Mucosa of rectum (tissue), 2 donors: ENCODE measurements at regions not wholly inside any gene's neighbourhood (a gene's known extent, or its start where the extent isn't known, plus 50 kb on each side); places are given as distances from the start of the nearest gene placed in this dataset.

Experiments
- H3K27ac ChIP-seq, 2 donors: one replicate each; pipeline ENCODE4 v1.7.0; 2013; ENCODE audit warnings: inconsistent platforms in 2 of 2, low read depth in 2 of 2, low read length in 2 of 2
- H3K27me3 ChIP-seq, 2 donors: one replicate each; pipeline ENCODE4 v1.7.0; 2013; ENCODE audit warnings: low read length in 2 of 2; ENCODE audit not compliant: control insufficient read depth in 2 of 2, insufficient read depth in 2 of 2
- H3K36me3 ChIP-seq, 2 donors: one replicate each; pipeline ENCODE4 v1.7.0; 2013; ENCODE audit warnings: low read length in 2 of 2; ENCODE audit not compliant: control insufficient read depth in 2 of 2, insufficient read depth in 2 of 2
- H3K4me1 ChIP-seq, 2 donors: one replicate each; pipeline ENCODE4 v1.7.0; 2013; ENCODE audit warnings: low read length in 2 of 2, mild to moderate bottlenecking in 1 of 2; ENCODE audit not compliant: control insufficient read depth in 2 of 2, insufficient read depth in 2 of 2
- H3K4me3 ChIP-seq, 2 donors: one replicate each; pipeline ENCODE4 v1.7.0; 2013; ENCODE audit warnings: low read length in 2 of 2
- H3K9ac ChIP-seq, 2 donors: one replicate each; pipeline ENCODE4 v1.7.0; 2013; ENCODE audit warnings: low read length in 2 of 2, low read depth in 1 of 2, mild to moderate bottlenecking in 1 of 2
- H3K9me3 ChIP-seq, 2 donors: one replicate each; pipeline ENCODE4 v1.7.0; 2013; ENCODE audit warnings: low read length in 2 of 2; ENCODE audit not compliant: control insufficient read depth in 2 of 2
- donor health status: healthy.
- donor health status: Normal muscosa, but diverticular disease.

- Histone ChIP-seq H3K9ac (no peak overlapping the region), H3K27me3 (peaks cover 3 to 11% of the 10 kb centered on the region in 2 donors), H3K4me1 (no peaks in the 10 kb centered on the region), H3K36me3 (no peaks in the 10 kb centered on the region), H3K9me3 (no peaks in the 10 kb centered on the region), H3K27ac (no peak overlapping the region), H3K4me3 (no peak overlapping the region)
Observed at GRCh38 chr12:111180426-111181142, 188.3 kb downstream of the PHETA1 start.

DNA sequence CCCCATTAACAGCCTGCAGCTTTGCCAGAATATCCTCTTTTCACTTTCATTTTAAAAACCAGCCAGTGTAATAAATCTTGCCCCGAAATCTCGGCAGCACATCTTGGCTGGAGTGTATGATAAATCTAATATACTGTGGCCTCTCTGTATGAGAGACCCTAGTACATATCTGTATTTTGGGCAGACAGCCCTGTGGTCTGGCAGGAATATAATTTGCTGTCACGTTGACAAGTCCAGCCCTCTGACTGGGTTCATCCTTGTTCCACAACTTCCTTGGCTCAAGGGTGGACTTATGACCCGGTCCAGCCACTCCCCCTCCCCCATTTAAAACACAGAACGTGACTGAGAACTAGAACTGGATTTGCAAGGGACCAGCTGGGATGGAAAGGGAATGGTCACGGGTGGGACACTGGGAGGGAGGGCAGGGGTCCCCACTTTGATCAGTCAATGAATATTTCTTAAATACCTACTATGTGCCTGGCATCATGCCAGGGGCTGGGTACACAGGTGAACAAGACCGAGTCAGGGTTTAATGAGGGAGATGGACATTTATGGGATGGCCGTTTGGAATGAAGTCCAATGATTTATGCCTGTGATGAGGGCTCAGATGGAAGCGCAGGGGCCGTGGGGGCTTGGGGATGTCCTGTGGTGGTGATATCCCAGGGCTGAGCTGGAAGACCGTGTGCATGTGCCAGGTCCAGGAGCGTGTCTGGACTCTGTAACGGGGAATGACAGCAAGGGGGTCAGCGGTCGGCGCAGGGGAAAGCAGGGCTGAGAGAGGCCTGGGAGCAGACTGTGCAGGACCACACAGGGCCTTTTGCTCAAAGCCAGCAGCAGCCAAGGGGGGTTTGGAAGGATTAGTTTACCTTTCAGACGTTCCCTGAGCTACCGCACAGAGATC is 190.5 kb downstream of the PHETA1 start:
- no peaks in the 10 kb centered on the region for H3K36me3 ChIP-seq
- H3K9me3 ChIP-seq = no peaks in the 10 kb centered on the region
- H3K9ac ChIP-seq = no peak overlapping the region
- no peak overlapping the region for H3K27ac ChIP-seq
- no peaks in the 10 kb centered on the region for H3K4me1 ChIP-seq
- H3K4me3 ChIP-seq = no peak overlapping the region
- H3K27me3 ChIP-seq = peaks cover 3 to 11% of the 10 kb centered on the region in 2 donors

DNA sequence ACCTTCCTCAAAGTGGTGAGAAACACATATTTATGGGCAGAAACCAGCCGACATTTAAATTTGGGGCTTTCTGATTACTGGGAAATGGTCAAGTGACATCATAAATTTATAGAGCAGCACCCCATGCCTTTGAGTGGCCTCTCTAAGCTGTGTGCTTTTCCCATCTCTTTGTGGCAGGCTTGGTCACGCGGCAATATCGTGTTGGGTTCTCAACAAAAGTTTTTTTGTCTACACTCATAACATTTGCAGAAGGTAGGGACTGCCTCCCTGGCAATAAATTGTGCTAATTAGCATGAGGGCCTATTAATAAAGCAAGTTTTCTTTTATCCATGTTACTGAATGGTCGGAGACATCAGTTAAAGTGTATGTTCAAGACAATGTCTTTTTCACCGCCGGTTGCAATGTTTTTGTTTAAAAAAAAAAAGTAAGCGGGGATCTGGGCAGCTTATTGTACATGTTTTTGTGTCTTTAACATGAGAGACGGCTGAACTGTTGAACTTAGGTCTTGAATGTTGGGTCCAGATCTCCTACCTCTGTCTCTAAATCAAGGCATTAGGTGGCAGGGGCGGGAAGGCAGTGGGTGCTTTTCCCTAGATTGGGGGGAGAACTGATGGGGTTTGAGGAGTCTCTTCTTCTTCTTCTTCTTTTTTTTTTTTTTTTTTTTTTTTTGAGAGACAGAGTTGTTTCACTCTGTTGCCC is 193.3 kb downstream of the PHETA1 start:
- Histone ChIP-seq H3K27me3 (peaks cover 0 to 11% of the 10 kb centered on the region in 2 donors), H3K27ac (no peak overlapping the region), H3K36me3 (no peaks in the 10 kb centered on the region)

GRCh38 chr12:111174961-111175345 is 193.9 kb downstream of the PHETA1 start:
- no peaks in the 10 kb centered on the region for H3K9me3 ChIP-seq
- H3K27ac ChIP-seq = no peak overlapping the region
- H3K9ac ChIP-seq = no peak overlapping the region
- no peak overlapping the region for H3K4me3 ChIP-seq
- H3K36me3 ChIP-seq = no peaks in the 10 kb centered on the region
- no peaks in the 10 kb centered on the region for H3K4me1 ChIP-seq
- peaks cover 0 to 8% of the 10 kb centered on the region in 2 donors for H3K27me3 ChIP-seq

More for the DNA sequence above, 193.3 kb downstream of the PHETA1 start:
- Histone ChIP-seq H3K4me1 (no peaks in the 10 kb centered on the region), H3K9ac (no peak overlapping the region), H3K9me3 (no peaks in the 10 kb centered on the region), H3K4me3 (no peak overlapping the region)

GRCh38 chr12:111174251-111174960 is 194.5 kb downstream of the PHETA1 start:
- Histone ChIP-seq H3K9ac (no peak overlapping the region), H3K9me3 (no peaks in the 10 kb centered on the region), H3K36me3 (no peaks in the 10 kb centered on the region), H3K27ac (no peak overlapping the region), H3K4me1 (no peaks in the 10 kb centered on the region), H3K4me3 (no peak overlapping the region), H3K27me3 (peaks cover 0 to 8% of the 10 kb centered on the region in 2 donors)

- peaks cover 0 to 8% of the 10 kb centered on the region in 2 donors for H3K27me3 ChIP-seq
- H3K9ac ChIP-seq = no peak overlapping the region
- H3K4me1 ChIP-seq = no peaks in the 10 kb centered on the region
Observed at GRCh38 chr12:111173836-111174235, 195.1 kb downstream of the PHETA1 start.

DNA sequence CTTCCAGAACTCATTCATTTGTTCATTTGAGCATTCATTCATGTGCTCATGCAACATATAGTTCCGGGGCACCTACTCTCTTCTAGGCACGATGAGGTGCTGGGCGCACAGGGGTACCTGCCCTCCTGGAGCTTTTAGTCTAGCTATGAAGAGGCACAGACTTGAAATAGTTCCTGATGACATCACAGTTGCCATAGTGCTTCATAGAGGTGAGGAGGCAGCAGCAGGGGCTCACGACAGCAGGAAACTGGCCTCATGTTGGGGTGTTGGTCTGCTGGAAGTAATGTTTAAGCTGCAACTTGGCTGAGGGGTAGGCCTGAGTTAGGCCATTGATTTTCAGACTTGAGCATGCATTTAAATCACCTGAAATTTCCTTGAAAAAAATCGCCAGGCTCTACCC is 195.5 kb downstream of the PHETA1 start:
- Histone ChIP-seq H3K4me1 (no peaks in the 10 kb centered on the region), H3K27me3 (peaks cover 0 to 8% of the 10 kb centered on the region in 2 donors), H3K36me3 (no peaks in the 10 kb centered on the region), H3K27ac (no peak overlapping the region), H3K4me3 (no peak overlapping the region), H3K9me3 (no peaks in the 10 kb centered on the region), H3K9ac (no peak overlapping the region)

More at GRCh38 chr12:111173836-111174235, 195.1 kb downstream of the PHETA1 start:
- no peaks in the 10 kb centered on the region for H3K36me3 ChIP-seq
- no peaks in the 10 kb centered on the region for H3K9me3 ChIP-seq
- H3K4me3 ChIP-seq = no peak overlapping the region
- H3K27ac ChIP-seq = no peak overlapping the region

DNA sequence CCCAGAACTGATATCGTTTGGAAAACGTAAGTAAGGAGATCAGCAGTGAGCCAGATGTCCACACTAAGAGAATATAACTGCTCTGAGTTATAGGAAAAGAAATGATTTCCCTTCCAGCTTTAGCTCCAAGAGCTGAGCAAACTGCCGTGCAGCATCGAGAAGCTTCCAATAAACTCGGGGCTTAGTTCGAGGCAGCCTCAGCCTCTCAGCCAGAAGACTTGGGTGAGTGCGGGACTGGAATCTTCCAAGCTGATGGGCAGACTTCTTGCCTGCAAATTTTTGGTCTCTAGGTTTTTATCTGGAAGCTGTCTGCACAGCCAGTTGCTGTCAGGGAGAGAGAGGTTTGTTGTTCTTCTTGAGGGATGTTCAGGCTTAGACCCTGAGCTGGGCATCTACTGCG is 196.1 kb downstream of the PHETA1 start:
- no peak overlapping the region for H3K4me3 ChIP-seq
- H3K36me3 ChIP-seq = no peaks in the 10 kb centered on the region
- no peak overlapping the region for H3K9ac ChIP-seq
- no peaks in the 10 kb centered on the region for H3K9me3 ChIP-seq
- peaks cover 0 to 8% of the 10 kb centered on the region in 2 donors for H3K27me3 ChIP-seq
- H3K27ac ChIP-seq = no peak overlapping the region
- H3K4me1 ChIP-seq = no peaks in the 10 kb centered on the region

DNA sequence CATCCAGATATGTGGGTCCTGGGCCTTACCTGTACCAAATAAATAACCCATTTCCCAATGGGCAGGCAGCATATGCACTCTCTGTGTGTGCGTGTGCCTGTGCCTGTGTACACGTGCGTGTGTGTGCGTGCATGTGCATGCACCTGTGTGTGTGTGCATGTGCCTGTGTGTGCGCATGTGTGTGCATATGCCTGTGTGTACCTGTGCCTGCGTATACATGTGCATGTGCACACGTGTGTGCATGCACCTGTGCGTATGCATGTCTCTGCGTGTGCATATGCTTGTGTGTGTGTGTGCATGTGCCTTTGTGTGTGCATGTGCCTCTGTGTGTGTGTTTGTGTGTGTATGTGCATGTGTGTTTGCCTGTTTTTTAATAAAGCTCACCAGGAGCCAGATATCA is 197.1 kb downstream of the PHETA1 start:
- Histone ChIP-seq H3K4me1 (no peaks in the 10 kb centered on the region), H3K9me3 (no peaks in the 10 kb centered on the region), H3K4me3 (no peak overlapping the region), H3K9ac (no peak overlapping the region), H3K27me3 (peaks cover 0 to 7% of the 10 kb centered on the region in 2 donors), H3K36me3 (no peaks in the 10 kb centered on the region), H3K27ac (no peak overlapping the region)
